ENCODE measurements at regions not wholly inside any gene's neighbourhood (a gene's known extent, or its start where the extent isn't known, plus 50 kb on each side); places are given as distances from the start of the nearest gene placed in this dataset.

DNA sequence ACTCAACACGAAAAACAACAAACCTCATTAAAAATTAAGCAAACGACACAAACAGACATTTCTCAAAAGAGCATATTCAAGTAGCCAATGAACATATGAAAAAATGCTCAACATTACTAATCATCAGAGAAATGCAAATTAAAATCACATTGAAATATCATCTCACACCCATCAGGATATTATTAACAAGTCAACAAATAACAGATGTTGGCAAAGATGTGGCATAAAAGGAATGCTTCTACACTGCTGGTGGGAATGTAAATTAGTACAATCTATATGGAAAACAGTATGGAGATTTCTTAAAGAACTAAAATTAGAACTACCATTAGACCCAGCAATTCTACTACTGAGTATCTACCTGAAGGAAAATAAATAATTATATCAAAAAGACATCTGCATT lies 182.2 kb downstream of the KITLG start:
- TF ChIP-seq CTCF (IDR thresholded peaks at IDR 0.05) (no peak), EZH2 (IDR thresholded peaks at IDR 0.05) (no peak)
